Mesenchymal stem cell (in vitro differentiated cells and primary cell): ENCODE measurements at regions not wholly inside any gene's neighbourhood (a gene's known extent, or its start where the extent isn't known, plus 50 kb on each side); places are given as distances from the start of the nearest gene placed in this dataset.
A peak's percentile ranks its signal among the peaks of the same experiment; 100 is the strongest.

ENCODE experiments used
- DNase-seq: peaks from one replicate; pipeline ENCODE4 v3.0.0-alpha.2; 2013
- H2AFZ ChIP-seq: one replicate; pipeline ENCODE4 v1.6.1; 2013; ENCODE audit warnings: low read depth, mild to moderate bottlenecking, control low read depth, inconsistent platforms, low read length, moderate library complexity
- H2AK5ac ChIP-seq: 2 replicates; pipeline ENCODE4 v1.6.1; 2013; ENCODE audit warnings: low read length, moderate library complexity, mild to moderate bottlenecking, inconsistent platforms; ENCODE audit not compliant: severe bottlenecking
- H2BK120ac ChIP-seq: one replicate; pipeline ENCODE4 v1.6.1; 2013; ENCODE audit warnings: low read depth, mild to moderate bottlenecking, inconsistent platforms, low read length, moderate library complexity
- H2BK12ac ChIP-seq, 2 experiments: one replicate each; pipeline ENCODE4 v1.6.1; 2013; ENCODE audit warnings: inconsistent platforms in 2 of 2, low read length in 2 of 2, mild to moderate bottlenecking in 2 of 2, moderate library complexity in 2 of 2, control low read depth in 1 of 2
- H2BK15ac ChIP-seq: one replicate; pipeline ENCODE4 v1.6.1; 2013; ENCODE audit warnings: mild to moderate bottlenecking, low read depth, inconsistent platforms; ENCODE audit not compliant: poor library complexity, severe bottlenecking
- H2BK5ac ChIP-seq: 2 replicates; pipeline ENCODE4 v1.6.1; 2013; ENCODE audit warnings: low read depth, mild to moderate bottlenecking, low read length, control low read depth, inconsistent platforms; ENCODE audit not compliant: poor library complexity, severe bottlenecking
- H3K14ac ChIP-seq, 2 experiments: one replicate each; pipeline ENCODE4 v1.6.1; 2013; ENCODE audit warnings: inconsistent platforms in 2 of 2, low read length in 2 of 2, control low read depth in 1 of 2, mild to moderate bottlenecking in 1 of 2, moderate library complexity in 1 of 2
- H3K18ac ChIP-seq, 2 experiments: one replicate each; pipeline ENCODE4 v1.6.1; 2013; ENCODE audit warnings: inconsistent platforms in 2 of 2, low read length in 2 of 2, control low read depth in 1 of 2, low read depth in 1 of 2, mild to moderate bottlenecking in 1 of 2
- H3K23ac ChIP-seq, 2 experiments: one replicate each; pipeline ENCODE4 v1.6.1; 2013; ENCODE audit warnings: inconsistent platforms in 2 of 2, low read length in 2 of 2, mild to moderate bottlenecking in 2 of 2, moderate library complexity in 2 of 2, control low read depth in 1 of 2
- H3K27ac ChIP-seq: 2 replicates; pipeline ENCODE4 v1.5.1; 2013; ENCODE audit warnings: mild to moderate bottlenecking, moderate library complexity, low read length, control low read depth, inconsistent platforms; ENCODE audit not compliant: poor library complexity, severe bottlenecking
- H3K27me3 ChIP-seq, 2 experiments: 2 replicates each; pipeline versions ENCODE4 v1.6.1 to v1.7.0; 2013; ENCODE audit warnings: low read length in 2 of 2, mild to moderate bottlenecking in 2 of 2, moderate library complexity in 2 of 2, control low read depth in 1 of 2, inconsistent platforms in 1 of 2; ENCODE audit not compliant: control insufficient read depth in 1 of 2, insufficient read depth in 1 of 2
- H3K36me3 ChIP-seq, 2 experiments: 2 replicates each; pipeline versions ENCODE4 v1.6.1 to v1.7.0; 2013; ENCODE audit warnings: low read length in 2 of 2, control low read depth in 1 of 2, inconsistent platforms in 1 of 2, low read depth in 1 of 2, mild to moderate bottlenecking in 1 of 2; ENCODE audit not compliant: insufficient read depth in 2 of 2, control insufficient read depth in 1 of 2
- H3K4ac ChIP-seq, 2 experiments: one replicate each; pipeline ENCODE4 v1.6.1; 2013; ENCODE audit warnings: inconsistent platforms in 2 of 2, low read length in 2 of 2, mild to moderate bottlenecking in 2 of 2, moderate library complexity in 2 of 2, control low read depth in 1 of 2, low read depth in 1 of 2
- H3K4me1 ChIP-seq: 2 replicates; pipeline ENCODE4 v1.6.1; 2013; ENCODE audit warnings: low read depth, low read length, control low read depth; ENCODE audit not compliant: control insufficient read depth, insufficient read depth
- H3K4me2 ChIP-seq: 2 replicates; pipeline ENCODE4 v1.6.1; 2013; ENCODE audit warnings: low read length, mild to moderate bottlenecking, inconsistent platforms; ENCODE audit not compliant: poor library complexity, severe bottlenecking
- H3K4me3 ChIP-seq, 2 experiments: 2 replicates each; pipeline versions ENCODE4 v1.5.1 to v1.7.0; 2013; ENCODE audit warnings: low read length in 2 of 2, mild to moderate bottlenecking in 2 of 2, control low read depth in 1 of 2, low read depth in 1 of 2; ENCODE audit not compliant: insufficient read depth in 1 of 2
- H3K79me1 ChIP-seq: replicated peaks from 2 replicates; pipeline ENCODE4 v1.6.1; 2013; ENCODE audit warnings: mild to moderate bottlenecking, control low read depth, low read length, inconsistent platforms; ENCODE audit not compliant: poor library complexity, severe bottlenecking
- H3K9ac ChIP-seq: 2 replicates; pipeline ENCODE4 v1.7.0; 2013; ENCODE audit warnings: mild to moderate bottlenecking, low read length, moderate library complexity
- H3K9me3 ChIP-seq: 2 replicates; pipeline ENCODE4 v1.7.0; 2013; ENCODE audit warnings: mild to moderate bottlenecking, low read length; ENCODE audit not compliant: control insufficient read depth
- H4K8ac ChIP-seq: one replicate; pipeline ENCODE4 v1.6.1; 2013; ENCODE audit warnings: inconsistent platforms, mild to moderate bottlenecking, low read length, moderate library complexity
- H4K91ac ChIP-seq: one replicate; pipeline ENCODE4 v1.6.1; 2013; ENCODE audit warnings: mild to moderate bottlenecking, low read length, inconsistent platforms
- WGBS: methylation state at CpG from one replicate; pipeline ENCODE4 v1.1.7; 2013; ENCODE audit warnings: mixed read lengths; 5-methylcytosine and 5-hydroxymethylcytosine counted together

DNA sequence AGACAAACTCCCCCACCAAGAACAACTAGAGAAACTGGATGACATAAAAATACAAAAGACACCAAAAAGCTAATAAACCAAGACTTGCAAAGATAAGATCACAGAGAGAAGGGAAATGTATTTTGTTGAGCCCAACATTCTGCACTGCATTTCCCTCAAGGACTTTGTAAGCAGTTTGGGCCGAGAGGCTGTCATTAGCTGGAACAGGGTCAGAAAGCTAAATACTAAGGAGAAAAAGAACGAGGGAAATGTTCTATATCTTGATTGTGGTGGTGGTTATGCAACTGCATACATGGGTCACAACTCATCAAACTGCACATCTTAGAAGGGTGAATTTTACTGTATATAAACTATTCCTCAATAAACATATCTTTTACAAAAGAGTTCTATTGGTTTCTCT is 315.0 kb downstream of the IPMK start:
- Histone ChIP-seq H3K9ac (no peak overlapping the region), H3K4me3 (no peak overlapping the region), H2AFZ (no peak overlapping the region), H2BK12ac (no peak overlapping the region), H3K4me1 (peaks cover 2% of the 10 kb centered on the region), H3K79me1 (no peaks in the 10 kb centered on the region), H3K9me3 (no peaks in the 10 kb centered on the region), H3K23ac (no peak overlapping the region), H3K4ac (no peak overlapping the region), H2BK15ac (no peak overlapping the region), H3K27me3 (no peaks in the 10 kb centered on the region), H3K18ac (no peak overlapping the region), H3K4me2 (no peak overlapping the region), H2BK120ac (no peak overlapping the region), H4K91ac (no peak overlapping the region), H4K8ac (no peak overlapping the region), H3K14ac (no peak overlapping the region), H2BK5ac (no peak overlapping the region), H2AK5ac (no peak overlapping the region), H3K36me3 (no peaks in the 10 kb centered on the region), H3K27ac (no peak overlapping the region)
- peak; percentile 58 for DNase-seq
- 41% methylated on average over 1 of the region's 2 CpGs for WGBS

DNA sequence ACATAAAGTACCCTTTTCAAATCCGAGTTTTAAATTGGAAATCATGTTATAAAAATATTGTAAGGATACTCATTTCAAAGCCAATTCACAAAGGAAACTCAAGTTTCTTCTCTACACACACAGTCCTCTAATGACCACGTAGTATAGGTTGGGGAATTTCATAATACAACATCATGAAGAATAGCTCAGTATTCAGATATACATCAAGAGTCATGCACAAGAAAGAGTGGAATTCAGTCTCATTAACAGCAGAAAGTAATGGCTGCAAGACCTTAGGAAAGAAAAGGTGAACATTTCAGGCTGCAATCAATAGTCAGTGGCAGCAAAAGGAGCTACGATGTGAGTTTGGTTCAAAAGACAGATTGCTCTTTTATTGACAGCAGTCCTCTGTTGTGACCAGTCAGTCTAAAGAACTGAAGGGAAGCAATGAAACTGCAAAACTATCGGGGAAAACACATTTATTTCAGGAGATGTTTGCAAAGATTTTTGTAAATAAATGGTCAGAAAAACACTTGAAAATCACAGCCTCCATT is 317.2 kb downstream of the IPMK start:
- Histone ChIP-seq H3K4me2 (no peak overlapping the region), H3K79me1 (no peaks in the 10 kb centered on the region), H3K27me3 (no peaks in the 10 kb centered on the region), H3K4me3 (no peak overlapping the region), H4K8ac (no peak overlapping the region), H2BK5ac (no peak overlapping the region), H3K4ac (no peak overlapping the region), H4K91ac (no peak overlapping the region), H2BK12ac (no peak overlapping the region), H3K27ac (no peak overlapping the region), H3K14ac (no peak overlapping the region), H3K4me1 (peaks cover 2% of the 10 kb centered on the region), H2BK120ac (no peak overlapping the region), H3K36me3 (no peaks in the 10 kb centered on the region), H2AFZ (no peak overlapping the region), H2BK15ac (no peak overlapping the region), H3K9me3 (no peaks in the 10 kb centered on the region), H3K23ac (no peak overlapping the region), H2AK5ac (no peak overlapping the region), H3K18ac (no peak overlapping the region), H3K9ac (no peak overlapping the region)
- WGBS = 76% methylated on average over 1 of the region's 4 CpGs
- DNase-seq = no peak

DNA sequence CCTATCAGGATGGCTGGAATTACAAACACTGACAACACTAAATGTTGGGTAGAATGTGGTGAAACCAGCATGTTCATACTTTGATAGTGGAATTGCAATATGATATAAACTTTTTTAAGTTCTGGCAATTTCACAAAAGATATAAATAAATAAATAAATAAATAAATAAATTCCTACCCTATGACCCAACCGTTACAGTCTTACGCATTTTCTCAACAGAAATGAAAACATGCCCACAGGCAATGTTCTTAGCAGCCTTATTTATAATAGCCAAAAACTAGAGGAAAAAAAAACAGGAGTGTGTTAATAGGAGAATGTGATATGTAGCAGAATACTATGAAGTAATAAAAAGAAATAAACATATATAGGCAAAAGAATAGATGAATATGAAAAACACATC is 318.9 kb downstream of the IPMK start:
- Histone ChIP-seq H2BK15ac (no peak overlapping the region), H2AK5ac (no peak overlapping the region), H3K23ac (no peak overlapping the region), H3K14ac (no peak overlapping the region), H3K18ac (no peak overlapping the region), H4K8ac (no peak overlapping the region), H4K91ac (no peak overlapping the region), H3K9ac (no peak overlapping the region), H3K36me3 (no peaks in the 10 kb centered on the region), H3K27me3 (no peaks in the 10 kb centered on the region), H3K27ac (no peak overlapping the region), H2BK120ac (no peak overlapping the region), H3K79me1 (no peaks in the 10 kb centered on the region), H3K9me3 (no peaks in the 10 kb centered on the region), H3K4me1 (no peaks in the 10 kb centered on the region), H3K4me2 (no peak overlapping the region), H2BK12ac (no peak overlapping the region), H2BK5ac (no peak overlapping the region), H2AFZ (no peak overlapping the region), H3K4ac (no peak overlapping the region), H3K4me3 (no peak overlapping the region)
- DNase-seq = no peak
- no CpG with 5 or more reads among the region's 2 CpGs for WGBS

DNA sequence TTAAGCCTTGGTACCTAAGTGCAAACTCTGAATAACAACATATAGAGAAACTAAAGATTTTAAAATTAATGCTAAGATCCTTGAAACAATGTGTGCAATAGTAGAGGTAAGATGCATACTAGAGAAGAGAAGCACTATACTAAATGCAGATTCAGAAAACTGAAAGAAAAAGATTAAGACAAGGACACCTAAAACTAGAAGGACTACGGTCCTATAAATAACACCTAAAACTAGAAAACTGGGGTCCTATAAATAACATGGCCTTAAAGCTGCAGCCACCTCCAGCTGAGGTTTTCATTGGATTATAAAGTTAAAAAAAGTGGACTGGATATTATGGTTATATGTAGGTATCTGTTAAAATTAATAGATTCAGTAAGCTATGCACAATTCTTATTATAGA is 320.9 kb downstream of the IPMK start:
- H4K91ac ChIP-seq = no peak overlapping the region
- H3K4ac ChIP-seq = no peak overlapping the region
- WGBS = no CpG with 5 or more reads among the region's 1 CpG
- no peaks in the 10 kb centered on the region for H3K36me3 ChIP-seq
- H2AFZ ChIP-seq = no peak overlapping the region
- H3K27me3 ChIP-seq = no peaks in the 10 kb centered on the region
- no peak overlapping the region for H2BK12ac ChIP-seq
- no peaks in the 10 kb centered on the region for H3K4me1 ChIP-seq
- no peak for DNase-seq
- no peak overlapping the region for H2BK120ac ChIP-seq
- H2BK15ac ChIP-seq = no peak overlapping the region
- no peak overlapping the region for H2AK5ac ChIP-seq
- H3K4me3 ChIP-seq = no peak overlapping the region
- no peak overlapping the region for H3K14ac ChIP-seq
- H2BK5ac ChIP-seq = no peak overlapping the region
- H3K18ac ChIP-seq = no peak overlapping the region
- H3K27ac ChIP-seq = no peak overlapping the region
- no peak overlapping the region for H3K9ac ChIP-seq
- H3K23ac ChIP-seq = no peak overlapping the region
- no peaks in the 10 kb centered on the region for H3K9me3 ChIP-seq
- no peaks in the 10 kb centered on the region for H3K79me1 ChIP-seq
- no peak overlapping the region for H4K8ac ChIP-seq
- no peak overlapping the region for H3K4me2 ChIP-seq
